ENCODE measurements at regions not wholly inside any gene's neighbourhood (a gene's known extent, or its start where the extent isn't known, plus 50 kb on each side); places are given as distances from the start of the nearest gene placed in this dataset.

GRCh38 chr13:110801044-110801443, 87.5 kb downstream of the ING1 start:
- no peak overlapping the region for H3K4me3 ChIP-seq (ENCODE audit: low read length)
- H2AFZ ChIP-seq (ENCODE audit: low read length): no peak overlapping the region
- no peak overlapping the region for H3K4me2 ChIP-seq (ENCODE audit: low read length)
- no peaks in the 10 kb centered on the region for H3K36me3 ChIP-seq (ENCODE audit: low read depth, low read length)
- TF ChIP-seq CTCF (conservative IDR thresholded peaks at IDR 0.05; ENCODE audit: low read depth, low read length) (no peak), EZH2 (IDR thresholded peaks at IDR 0.05; ENCODE audit: low read length, unreplicated experiment) (no peak), EZH2phosphoT487 (IDR thresholded peaks at IDR 0.05; ENCODE audit: borderline replicate concordance, low read length) (no peak)
- POLR2A ChIA-PET (ENCODE audit: unreplicated experiment): no interaction called here
- no peak for DNase-seq
- intact Hi-C loops (cut with micrococcal nuclease): no loop called here
- CTCF ChIA-PET: no interaction called here
- H3K9me3 ChIP-seq (ENCODE audit: low read length): no peaks in the 10 kb centered on the region
- H3K9ac ChIP-seq (ENCODE audit: low read length): no peak overlapping the region
- no peaks in the 10 kb centered on the region for H3K79me2 ChIP-seq (ENCODE audit: low read length)
- H3K9me2 ChIP-seq (replicated peaks; ENCODE audit: low read length): no peaks in the 10 kb centered on the region
- BruUV-seq (replicated peaks): no TSS peak
- no peak overlapping the region for H3K27ac ChIP-seq (ENCODE audit: low read length)
- H3K4me1 ChIP-seq (ENCODE audit: insufficient read depth, low read length): no peaks in the 10 kb centered on the region
- H4K20me1 ChIP-seq (ENCODE audit: low read length): no peaks in the 10 kb centered on the region
- H3F3A ChIP-seq (ENCODE audit: low read length, unreplicated experiment): no peaks in the 10 kb centered on the region
- H3K27me3 ChIP-seq (ENCODE audit: low read length): peaks cover 34% of the 10 kb centered on the region
- ATAC-seq: peak; percentile 29; the same call in 1 of the 2 replicates

DNA sequence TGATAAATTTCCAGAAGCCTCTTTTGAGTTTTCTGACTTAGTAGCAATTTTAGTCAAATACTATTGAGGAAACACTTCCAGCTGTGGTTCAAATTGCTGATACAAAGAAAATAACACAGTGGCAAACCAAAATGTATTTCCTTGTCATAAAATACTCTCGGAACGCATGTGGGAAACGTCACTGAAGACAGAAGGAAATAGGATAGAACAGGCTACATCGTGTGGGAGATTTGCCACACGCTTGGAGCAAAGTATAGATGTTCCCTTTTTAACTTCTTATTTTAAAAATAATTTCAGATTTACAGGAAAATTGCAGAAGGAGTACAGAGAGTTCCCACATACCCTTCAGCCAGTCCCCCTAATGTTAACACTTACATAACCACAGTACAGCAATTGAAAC, 88.8 kb downstream of the ING1 start:
- no peaks in the 10 kb centered on the region for H3K36me3 ChIP-seq (ENCODE audit: low read depth, low read length)
- H2AFZ ChIP-seq (ENCODE audit: low read length): no peak overlapping the region
- H3K27me3 ChIP-seq (ENCODE audit: low read length): peaks cover 34% of the 10 kb centered on the region
- H3F3A ChIP-seq (ENCODE audit: low read length, unreplicated experiment): no peaks in the 10 kb centered on the region
- intact Hi-C loops (cut with micrococcal nuclease): no loop called here
- H3K79me2 ChIP-seq (ENCODE audit: low read length): no peaks in the 10 kb centered on the region
- ATAC-seq (no peak), DNase-seq (no peak)
- H3K4me1 ChIP-seq (ENCODE audit: insufficient read depth, low read length): no peaks in the 10 kb centered on the region
- ChIA-PET POLR2A (ENCODE audit: unreplicated experiment) (no interaction called here), CTCF (no interaction called here)
- no peak overlapping the region for H3K4me3 ChIP-seq (ENCODE audit: low read length)
- no peaks in the 10 kb centered on the region for H3K9me2 ChIP-seq (replicated peaks; ENCODE audit: low read length)
- no peaks in the 10 kb centered on the region for H4K20me1 ChIP-seq (ENCODE audit: low read length)
- H3K9ac ChIP-seq (ENCODE audit: low read length): no peak overlapping the region
- BruUV-seq (replicated peaks): no TSS peak
- TF ChIP-seq EZH2 (IDR thresholded peaks at IDR 0.05; ENCODE audit: low read length, unreplicated experiment) (no peak), EZH2phosphoT487 (IDR thresholded peaks at IDR 0.05; ENCODE audit: borderline replicate concordance, low read length) (no peak), CTCF (conservative IDR thresholded peaks at IDR 0.05; ENCODE audit: low read depth, low read length) (no peak)
- no peak overlapping the region for H3K27ac ChIP-seq (ENCODE audit: low read length)
- no peak overlapping the region for H3K4me2 ChIP-seq (ENCODE audit: low read length)
- H3K9me3 ChIP-seq (ENCODE audit: low read length): no peaks in the 10 kb centered on the region

- H3K9me2 ChIP-seq (replicated peaks; ENCODE audit: low read length): no peaks in the 10 kb centered on the region
- no peaks in the 10 kb centered on the region for H3F3A ChIP-seq (ENCODE audit: low read length, unreplicated experiment)
- ATAC-seq (no peak), DNase-seq (no peak)
- no peaks in the 10 kb centered on the region for H3K4me1 ChIP-seq (ENCODE audit: insufficient read depth, low read length)
- CTCF ChIA-PET: no interaction called here
- BruUV-seq (replicated peaks): no TSS peak
- H3K36me3 ChIP-seq (ENCODE audit: low read depth, low read length): no peaks in the 10 kb centered on the region
- H3K27me3 ChIP-seq (ENCODE audit: low read length): peaks cover 61% of the 10 kb centered on the region
- POLR2A ChIA-PET (ENCODE audit: unreplicated experiment): no interaction called here
- TF ChIP-seq CTCF (conservative IDR thresholded peaks at IDR 0.05; ENCODE audit: low read depth, low read length): no peak
- TF ChIP-seq EZH2 (IDR thresholded peaks at IDR 0.05; ENCODE audit: low read length, unreplicated experiment): no peak
- no peak for TF ChIP-seq EZH2phosphoT487 (IDR thresholded peaks at IDR 0.05; ENCODE audit: borderline replicate concordance, low read length)
- H3K9me3 ChIP-seq (ENCODE audit: low read length): no peaks in the 10 kb centered on the region
- intact Hi-C loops (cut with micrococcal nuclease): no loop called here
- H3K4me3 ChIP-seq (ENCODE audit: low read length): no peak overlapping the region
- no peak overlapping the region for H3K4me2 ChIP-seq (ENCODE audit: low read length)
- H2AFZ ChIP-seq (ENCODE audit: low read length): no peak overlapping the region
- H3K27ac ChIP-seq (ENCODE audit: low read length): no peak overlapping the region
- H3K9ac ChIP-seq (ENCODE audit: low read length): no peak overlapping the region
- no peaks in the 10 kb centered on the region for H4K20me1 ChIP-seq (ENCODE audit: low read length)
- H3K79me2 ChIP-seq (ENCODE audit: low read length): no peaks in the 10 kb centered on the region
These were observed 93.1 kb downstream of the ING1 start for GRCh38 chr13:110806636-110807035.

All from PC-3 (cell line).